Subcutaneous abdominal adipose tissue (tissue), 5 donors: ENCODE measurements at regions not wholly inside any gene's neighbourhood (a gene's known extent, or its start where the extent isn't known, plus 50 kb on each side); places are given as distances from the start of the nearest gene placed in this dataset.
"Not testable (repeated sequence)": the region's sequence is repeated elsewhere in the genome, so short reads cannot be mapped to it uniquely, and the experiment has no call there.

Experiments
- H3K27ac ChIP-seq: one replicate; pipeline ENCODE4 v1.7.0; 2013; ENCODE audit warnings: low read depth, mild to moderate bottlenecking, inconsistent platforms, low read length, moderate library complexity
- H3K27me3 ChIP-seq, 5 donors: one replicate each; pipeline ENCODE4 v1.7.0; 2013; ENCODE audit warnings: low read length in 5 of 5, inconsistent platforms in 1 of 5; ENCODE audit not compliant: control insufficient read depth in 5 of 5, insufficient read depth in 4 of 5
- H3K36me3 ChIP-seq, 5 donors: one replicate each; pipeline ENCODE4 v1.7.0; 2013; ENCODE audit warnings: low read length in 5 of 5; ENCODE audit not compliant: control insufficient read depth in 5 of 5, insufficient read depth in 5 of 5
- H3K4me1 ChIP-seq, 5 donors: one replicate each; pipeline ENCODE4 v1.7.0; 2013; ENCODE audit warnings: low read length in 5 of 5, mild to moderate bottlenecking in 3 of 5, moderate library complexity in 1 of 5; ENCODE audit not compliant: control insufficient read depth in 5 of 5, insufficient read depth in 5 of 5
- H3K4me3 ChIP-seq, 5 donors: one replicate each; pipeline ENCODE4 v1.7.0; 2013; ENCODE audit warnings: low read length in 5 of 5, low read depth in 1 of 5
- H3K9ac ChIP-seq, 5 donors: one replicate each; pipeline ENCODE4 v1.7.0; 2013; ENCODE audit warnings: low read length in 5 of 5, mild to moderate bottlenecking in 4 of 5, moderate library complexity in 3 of 5
- H3K9me3 ChIP-seq, 5 donors: one replicate each; pipeline ENCODE4 v1.7.0; 2013; ENCODE audit warnings: low read length in 5 of 5; ENCODE audit not compliant: control insufficient read depth in 5 of 5
- donor health status: healthy.
- donor health status: healthy.
- donor health status: healthy.
- donor health status: healthy.
- donor health status: healthy.

GRCh38 chr2:111510384-111510783, 373.6 kb downstream of the ANAPC1 start:
- not testable (repeated sequence) for H3K9me3 ChIP-seq, H3K9ac ChIP-seq, H3K36me3 ChIP-seq, H3K4me3 ChIP-seq, H3K27ac ChIP-seq, H3K27me3 ChIP-seq, H3K4me1 ChIP-seq

DNA sequence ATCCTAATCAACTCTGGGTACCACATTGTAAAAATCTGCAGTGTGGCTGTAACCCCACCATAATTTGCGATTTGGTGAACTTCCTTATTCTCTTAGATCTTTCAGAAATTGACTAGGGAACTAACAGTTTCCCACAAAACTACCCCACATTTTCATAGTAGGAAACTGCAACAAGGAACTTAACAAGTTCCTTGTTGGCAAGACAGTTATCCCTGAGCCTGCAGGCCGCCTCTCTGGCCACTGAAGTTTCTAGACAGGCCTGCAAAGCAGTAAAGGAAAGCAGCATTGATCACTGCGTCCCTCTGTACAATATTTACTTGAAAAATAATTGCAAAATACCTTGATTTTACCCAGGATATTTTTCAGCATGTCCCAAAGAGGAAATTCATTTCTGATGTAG, 372.9 kb downstream of the ANAPC1 start:
- H3K27me3 ChIP-seq, H3K27ac ChIP-seq, H3K9me3 ChIP-seq, H3K4me1 ChIP-seq, H3K36me3 ChIP-seq, H3K4me3 ChIP-seq, H3K9ac ChIP-seq: not testable (repeated sequence)

GRCh38 chr2:111512378-111512777, 371.6 kb downstream of the ANAPC1 start:
- H3K9me3 ChIP-seq, H3K27ac ChIP-seq, H3K9ac ChIP-seq, H3K36me3 ChIP-seq, H3K4me3 ChIP-seq, H3K27me3 ChIP-seq, H3K4me1 ChIP-seq: not testable (repeated sequence)

- not testable (repeated sequence) for H3K9ac ChIP-seq, H3K36me3 ChIP-seq, H3K9me3 ChIP-seq, H3K4me3 ChIP-seq, H3K4me1 ChIP-seq, H3K27ac ChIP-seq, H3K27me3 ChIP-seq
These were observed 369.9 kb downstream of the ANAPC1 start for GRCh38 chr2:111514138-111514537.

GRCh38 chr2:111517050-111517720, 366.8 kb downstream of the ANAPC1 start:
- not testable (repeated sequence) for H3K4me3 ChIP-seq, H3K9ac ChIP-seq, H3K36me3 ChIP-seq, H3K27ac ChIP-seq, H3K9me3 ChIP-seq, H3K4me1 ChIP-seq, H3K27me3 ChIP-seq

GRCh38 chr2:111517721-111518053, 366.3 kb downstream of the ANAPC1 start:
- H3K4me3 ChIP-seq, H3K9ac ChIP-seq: not testable (repeated sequence)

DNA sequence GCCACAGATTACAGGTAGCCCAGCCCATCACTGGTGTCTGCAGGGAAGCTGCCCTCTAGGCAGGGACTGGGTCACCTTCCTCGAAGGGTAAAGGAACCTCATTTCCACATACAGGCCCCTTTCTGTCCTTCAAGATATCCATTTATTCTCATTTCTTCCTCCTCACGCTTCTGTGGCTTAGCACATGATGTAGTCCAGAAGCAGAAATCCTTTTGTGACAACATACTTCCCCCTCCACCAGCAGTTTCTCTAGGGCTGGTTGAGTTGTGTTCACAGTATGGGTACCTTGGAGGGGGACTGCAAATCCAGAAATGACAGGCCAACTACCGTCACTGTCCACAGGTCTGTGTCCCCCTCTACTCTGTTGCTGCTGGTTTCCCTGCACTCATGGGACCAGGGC, 364.9 kb downstream of the ANAPC1 start:
- H3K9ac ChIP-seq, result no peak overlapping the region
- H3K4me1 ChIP-seq, result peaks cover 0 to 13% (median 9%) of the 10 kb centered on the region in 5 donors
- H3K27ac ChIP-seq, result no peak overlapping the region
- H3K4me3 ChIP-seq, result no peak overlapping the region
- H3K9me3 ChIP-seq, result no peaks in the 10 kb centered on the region
- no peaks in the 10 kb centered on the region for H3K27me3 ChIP-seq
- H3K36me3 ChIP-seq, result no peaks in the 10 kb centered on the region

More at GRCh38 chr2:111517721-111518053, 366.3 kb downstream of the ANAPC1 start:
- H3K36me3 ChIP-seq, H3K4me1 ChIP-seq, H3K27ac ChIP-seq, H3K27me3 ChIP-seq, H3K9me3 ChIP-seq: not testable (repeated sequence)

GRCh38 chr2:111522231-111522768, 361.7 kb downstream of the ANAPC1 start:
- H3K9me3 ChIP-seq, result no peaks in the 10 kb centered on the region
- no peak overlapping the region for H3K27ac ChIP-seq
- no peaks in the 10 kb centered on the region for H3K36me3 ChIP-seq
- no peak overlapping the region for H3K9ac ChIP-seq
- H3K27me3 ChIP-seq, result no peaks in the 10 kb centered on the region
- H3K4me3 ChIP-seq, result no peak overlapping the region
- peaks cover 0 to 13% (median 9%) of the 10 kb centered on the region in 5 donors for H3K4me1 ChIP-seq

DNA sequence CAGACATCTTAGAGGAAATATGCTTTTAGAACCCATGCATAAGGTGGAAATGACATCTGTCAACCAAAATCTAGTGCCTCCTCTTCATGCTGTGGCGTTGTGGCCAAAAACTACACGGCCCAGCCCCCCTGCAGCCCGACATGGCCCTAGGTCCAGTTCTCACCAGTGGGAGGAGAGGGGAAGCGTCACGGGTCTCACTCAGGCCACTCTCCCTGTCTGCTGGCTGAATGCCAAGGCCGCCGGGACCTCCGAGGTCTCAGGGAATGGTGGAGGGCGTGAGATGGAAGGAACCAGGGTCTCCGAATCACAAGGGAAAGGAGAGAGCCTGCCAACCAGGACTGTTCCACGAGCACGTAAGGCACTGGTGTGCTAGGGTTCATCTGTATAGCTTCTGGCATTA, 361.0 kb downstream of the ANAPC1 start:
- Histone ChIP-seq H3K27me3 (no peaks in the 10 kb centered on the region), H3K27ac (no peak overlapping the region), H3K4me3 (no peak overlapping the region), H3K9ac (no peak overlapping the region), H3K36me3 (no peaks in the 10 kb centered on the region), H3K4me1 (peaks cover 0 to 13% (median 9%) of the 10 kb centered on the region in 5 donors), H3K9me3 (no peaks in the 10 kb centered on the region)

- H3K27ac ChIP-seq, H3K9ac ChIP-seq, H3K4me3 ChIP-seq, H3K9me3 ChIP-seq, H3K36me3 ChIP-seq, H3K27me3 ChIP-seq: not testable (repeated sequence)
- peaks cover 0 to 13% (median 9%) of the 10 kb centered on the region in 5 donors for H3K4me1 ChIP-seq
These were observed 359.0 kb downstream of the ANAPC1 start for GRCh38 chr2:111525026-111525425.
